Fibroblast of peridontal ligament (primary cell): ENCODE measurements at regions not wholly inside any gene's neighbourhood (a gene's known extent, or its start where the extent isn't known, plus 50 kb on each side); places are given as distances from the start of the nearest gene placed in this dataset.

Experiments used
- DNase-seq: peaks from one replicate; pipeline ENCODE4 v3.0.0-alpha.2; 2010; ENCODE audit errors: extremely low read depth

DNA sequence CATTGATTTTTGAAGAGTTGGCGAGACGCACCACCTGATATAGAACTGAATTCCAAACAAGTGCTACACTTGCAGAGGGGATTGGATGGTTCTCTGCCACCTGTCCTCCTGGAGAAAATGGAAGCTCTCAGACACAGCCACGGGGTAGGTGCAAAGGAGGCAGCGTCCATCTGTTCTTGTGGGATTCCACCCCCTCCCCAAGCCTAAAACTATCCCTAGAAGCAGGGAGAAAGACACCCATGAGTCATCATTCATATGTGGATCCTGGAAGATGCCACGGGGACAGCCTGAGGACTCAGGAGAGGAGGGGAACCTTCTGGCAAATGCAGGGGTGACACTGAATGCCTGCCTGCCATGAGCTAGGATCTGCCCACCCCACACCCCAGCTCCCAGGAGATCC is 171.3 kb upstream of the CST7 start:
- DNase-seq: no peak

DNA sequence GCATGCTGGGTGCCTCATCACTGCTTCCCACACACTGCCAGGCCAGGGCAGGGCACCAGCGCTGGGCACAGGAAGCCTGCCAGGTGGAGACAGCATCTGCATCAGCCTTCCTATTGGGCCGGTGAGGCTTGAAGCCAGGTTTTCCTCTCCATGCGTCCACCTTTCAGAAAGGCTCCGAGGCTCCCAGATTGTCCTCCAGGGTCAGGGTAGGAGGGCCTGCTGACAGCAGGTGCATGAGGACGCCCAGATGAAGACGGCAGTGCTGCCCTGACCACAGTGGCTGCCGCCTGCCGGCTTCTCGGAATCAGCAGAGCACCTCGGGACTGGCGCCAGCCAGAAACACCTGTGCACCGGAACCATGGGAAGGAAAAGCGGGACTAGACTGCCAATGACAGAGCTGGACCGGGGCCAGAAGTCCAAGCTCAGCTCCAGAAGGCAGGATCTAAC is 170.5 kb upstream of the CST7 start:
- no peak for DNase-seq

DNA sequence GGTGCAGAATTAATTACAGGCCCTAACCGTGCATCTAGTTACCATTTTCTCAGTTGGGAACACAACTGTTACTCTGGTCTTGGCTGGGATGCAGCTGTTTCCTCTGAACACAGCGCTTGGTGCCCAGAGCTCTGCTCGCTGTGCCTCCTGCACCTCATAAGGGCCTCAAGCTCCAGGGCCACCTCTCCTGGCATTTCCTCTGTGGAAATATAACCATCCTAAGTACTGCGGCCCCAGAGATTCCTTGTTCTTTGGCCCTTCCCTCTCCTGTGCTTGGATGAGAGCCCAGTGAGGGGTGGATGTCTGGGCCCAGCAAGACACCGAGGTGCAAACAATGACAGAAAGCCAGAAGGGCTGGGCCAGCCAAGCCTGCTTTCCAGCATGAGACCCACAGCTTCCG is 169.9 kb upstream of the CST7 start:
- no peak for DNase-seq

DNA sequence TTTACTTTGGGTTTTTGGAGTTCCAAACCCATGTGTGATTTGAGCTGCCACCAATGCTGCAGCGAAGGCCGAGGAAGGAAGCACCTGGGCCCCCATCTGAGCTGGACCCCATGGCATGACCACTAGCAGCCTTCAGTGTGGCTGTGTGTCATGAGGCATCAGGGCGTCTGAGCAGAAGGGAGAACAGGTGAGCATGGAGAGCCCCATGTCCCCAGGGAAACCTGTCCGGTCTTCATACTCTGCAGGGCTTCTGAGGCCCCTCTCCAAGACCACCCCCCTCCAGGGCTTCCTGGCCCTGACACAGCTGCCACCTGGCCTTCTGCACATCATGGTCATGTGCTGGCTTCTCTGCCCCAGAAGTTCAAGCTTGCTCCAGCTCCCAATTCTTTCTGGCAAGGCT is 169.1 kb upstream of the CST7 start:
- no peak for DNase-seq

- no peak for DNase-seq
Measured at GRCh38 chr20:24780674-24781417, 168.2 kb upstream of the CST7 start.

DNA sequence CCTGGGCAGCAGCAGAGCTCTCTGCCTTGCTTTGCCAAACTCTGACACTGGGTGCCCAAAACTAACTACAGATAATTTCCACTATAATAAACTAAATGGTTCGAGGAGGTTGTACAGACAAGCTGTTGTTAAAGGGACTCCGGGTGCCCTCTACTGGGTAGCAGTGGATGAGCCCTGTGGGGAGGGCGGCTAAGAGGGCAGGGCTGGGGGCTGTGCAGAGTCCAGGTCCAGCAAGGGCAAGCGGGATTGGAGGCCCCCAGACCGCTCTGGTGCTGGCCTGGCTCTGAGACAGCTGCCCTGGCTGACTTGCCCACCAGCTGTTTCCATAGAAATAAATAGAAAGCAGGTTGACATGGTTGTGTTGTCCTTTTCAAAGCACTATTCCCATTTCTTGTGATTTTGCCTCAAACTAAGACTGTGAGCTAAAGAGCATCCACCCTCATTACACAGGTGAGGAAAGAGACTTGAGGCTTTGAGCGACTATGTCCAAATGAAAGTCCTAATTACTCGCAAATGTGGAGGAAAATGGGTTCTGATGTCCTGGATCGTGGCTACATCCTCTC is 167.6 kb upstream of the CST7 start:
- DNase-seq: peak; percentile 59

- no peak for DNase-seq
Measured at GRCh38 chr20:24782301-24782700, 166.8 kb upstream of the CST7 start.

- no peak for DNase-seq
Measured at GRCh38 chr20:24782801-24783630, 166.1 kb upstream of the CST7 start.

- DNase-seq: no peak
Measured at GRCh38 chr20:24783631-24784492, 165.2 kb upstream of the CST7 start.

- no peak for DNase-seq
Measured at GRCh38 chr20:24784607-24785006, 164.5 kb upstream of the CST7 start.

DNA sequence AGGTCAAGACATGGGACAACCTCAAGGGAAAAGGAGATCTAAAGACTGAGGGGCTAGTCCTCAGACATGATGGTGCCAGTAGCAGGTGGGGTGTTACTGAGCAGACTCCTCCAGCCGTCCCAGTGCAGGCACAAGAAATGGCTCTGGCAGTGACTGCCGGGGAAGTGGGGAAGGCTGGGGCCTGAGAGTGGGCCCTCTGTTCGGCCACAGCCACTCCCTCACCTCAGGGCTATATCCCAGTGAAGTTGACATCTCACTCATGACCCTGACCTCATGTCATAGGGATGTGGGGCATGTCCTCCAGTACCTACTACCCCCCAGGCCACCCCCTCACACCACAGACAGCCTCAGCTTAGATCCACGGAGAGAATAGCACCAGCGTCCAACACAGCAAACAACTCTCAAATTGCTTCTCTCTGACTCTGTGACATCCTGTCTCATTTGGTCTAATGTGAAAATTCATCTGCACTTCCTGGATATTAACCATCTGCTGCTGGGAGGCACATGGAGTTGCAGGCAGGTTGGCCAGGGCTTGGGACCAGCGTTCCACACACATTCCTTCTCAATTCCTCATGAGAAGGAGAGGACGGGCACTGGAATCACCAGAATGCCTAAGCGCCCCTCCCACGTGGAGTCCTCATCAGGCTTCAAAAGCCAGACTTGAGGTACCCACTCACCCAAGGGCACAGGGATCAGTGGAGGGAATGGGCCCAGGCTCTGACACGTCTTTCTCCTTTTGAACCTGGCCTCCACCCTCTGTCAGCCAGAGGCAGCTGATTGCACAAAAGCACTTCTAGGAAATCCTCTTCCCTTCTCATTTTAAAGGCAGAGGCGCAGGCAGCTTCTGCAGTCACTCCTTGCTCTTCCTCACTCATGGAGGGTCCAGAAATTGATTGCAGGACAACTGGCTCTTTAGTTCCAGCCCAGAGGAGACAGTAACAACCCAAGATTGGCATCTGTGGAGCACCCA is 163.6 kb upstream of the CST7 start:
- no peak for DNase-seq

DNA sequence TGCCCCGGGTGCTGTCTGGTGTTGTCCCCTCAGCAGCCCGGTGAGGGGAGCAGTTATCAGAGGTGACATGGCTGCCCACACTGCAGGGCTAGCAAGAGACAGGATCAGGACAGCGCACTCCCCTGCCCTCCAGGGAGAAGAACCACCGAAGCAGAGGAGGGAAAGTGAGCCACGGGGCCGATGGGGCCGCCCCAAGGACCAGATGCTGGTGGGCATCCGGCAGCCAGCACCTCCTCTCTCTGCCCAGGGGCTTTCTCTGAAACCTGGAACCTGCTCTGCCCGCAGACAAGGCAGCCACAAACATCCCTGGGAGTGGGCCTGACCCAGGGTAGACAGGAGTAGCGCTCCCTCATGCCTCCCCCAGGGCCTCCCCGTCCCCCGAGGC is 163.0 kb upstream of the CST7 start:
- no peak for DNase-seq

GRCh38 chr20:24786646-24787045 is 162.4 kb upstream of the CST7 start:
- no peak for DNase-seq

GRCh38 chr20:24787071-24787470 is 162.0 kb upstream of the CST7 start:
- no peak for DNase-seq

- no peak for DNase-seq
Measured at GRCh38 chr20:24787621-24788020, 161.4 kb upstream of the CST7 start.

GRCh38 chr20:24789877-24790276 is 159.2 kb upstream of the CST7 start:
- no peak for DNase-seq

GRCh38 chr20:24790746-24791283 is 158.3 kb upstream of the CST7 start:
- no peak for DNase-seq

GRCh38 chr20:24791953-24792352 is 157.1 kb upstream of the CST7 start:
- no peak for DNase-seq

DNA sequence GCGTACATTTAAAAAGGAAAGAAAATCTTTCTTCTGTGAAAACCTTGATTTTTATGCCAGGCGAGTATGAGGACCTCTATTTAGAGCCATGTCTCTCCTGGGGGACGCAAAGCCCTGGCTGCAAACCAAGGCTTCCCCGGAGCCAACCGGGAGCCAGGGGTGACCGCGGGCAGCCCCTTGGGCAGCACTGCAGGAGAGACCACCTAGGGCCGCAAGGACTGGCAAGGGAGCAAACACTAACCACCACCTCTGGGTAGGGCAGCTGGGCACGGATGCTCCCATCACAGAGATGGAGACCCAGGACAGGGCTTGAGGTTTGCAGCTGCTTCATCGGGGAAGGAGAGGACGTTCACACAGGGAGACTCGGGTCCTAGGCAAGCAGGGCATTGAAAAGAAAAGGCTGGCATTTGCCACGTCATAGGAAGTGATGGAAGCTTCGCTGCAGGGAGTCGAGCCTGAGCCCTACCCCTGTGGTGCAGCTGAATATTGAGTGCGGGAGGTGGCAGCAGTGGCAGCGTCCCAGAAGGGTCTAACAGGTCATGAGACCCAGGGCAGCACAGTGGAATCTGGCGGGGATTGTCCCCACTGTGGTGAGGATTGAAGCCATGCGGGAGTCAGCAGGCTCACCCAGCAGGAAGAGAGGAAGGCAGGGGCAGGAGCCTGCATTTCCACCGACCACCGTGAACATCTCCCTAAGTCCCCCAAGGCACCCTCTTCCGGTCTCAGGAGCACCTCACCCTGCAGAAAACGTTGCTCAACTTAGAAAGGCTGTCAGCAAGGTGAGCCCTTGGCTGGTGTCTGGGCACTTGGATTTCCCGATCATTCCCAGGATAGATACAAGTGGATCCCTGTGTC is 156.2 kb upstream of the CST7 start:
- no peak for DNase-seq

- DNase-seq: no peak
Measured at GRCh38 chr20:24795436-24795835, 153.6 kb upstream of the CST7 start.
